IMR-90 (cell line): ENCODE measurements at regions not wholly inside any gene's neighbourhood (a gene's known extent, or its start where the extent isn't known, plus 50 kb on each side); places are given as distances from the start of the nearest gene placed in this dataset.

Experiments used
- CEBPB ChIP-seq: IDR thresholded peaks from 2 replicates; pipeline ENCODE4 v1.6.1; 2012; ENCODE audit warnings: low read depth, low read length, improper control_type of control experiment
- CTCF ChIP-seq: conservative IDR thresholded peaks from 2 replicates; pipeline ENCODE4 v1.5.1; 2012; ENCODE audit warnings: mild to moderate bottlenecking, low read depth, low read length, improper control_type of control experiment
- ELK1 ChIP-seq: fragments of 150-350 bp; IDR thresholded peaks from 2 replicates; pipeline ENCODE4 v1.6.1; 2016; ENCODE audit warnings: low read depth, mild to moderate bottlenecking, low read length, moderate library complexity, borderline replicate concordance
- FOS ChIP-seq: fragments of 150-350 bp; IDR thresholded peaks from 2 replicates; pipeline ENCODE4 v1.6.1; 2016; ENCODE audit warnings: low read depth, low read length
- MAFK ChIP-seq: IDR thresholded peaks from 2 replicates; pipeline ENCODE4 v1.6.1; 2012; ENCODE audit warnings: low read depth, low read length, improper control_type of control experiment
- MAZ ChIP-seq: IDR thresholded peaks from 2 replicates; pipeline ENCODE4 v1.6.1; 2012; ENCODE audit warnings: low read depth, mild to moderate bottlenecking, low read length, improper control_type of control experiment, moderate library complexity, borderline replicate concordance
- POLR2A ChIP-seq: IDR thresholded peaks from 2 replicates; pipeline ENCODE4 v1.6.1; 2012; ENCODE audit warnings: mild to moderate bottlenecking, low read depth, low read length
- RAD21 ChIP-seq: IDR thresholded peaks from 2 replicates; pipeline ENCODE4 v1.6.1; 2012; ENCODE audit warnings: low read length, improper control_type of control experiment
- RFX5 ChIP-seq: IDR thresholded peaks from 2 replicates; pipeline ENCODE4 v1.8.0; 2012; ENCODE audit warnings: low read depth, mild to moderate bottlenecking, low read length, moderate library complexity
- SMC3 ChIP-seq: fragments of 150-350 bp; IDR thresholded peaks from 2 replicates; pipeline ENCODE4 v1.6.1; 2016; ENCODE audit warnings: low read depth, mild to moderate bottlenecking, antibody characterized with exemption, low read length, moderate library complexity

- TF ChIP-seq CTCF (no peak), ELK1 (no peak), POLR2A (no peak), RAD21 (no peak), MAZ (no peak), FOS (no peak), RFX5 (no peak), CEBPB (no peak), SMC3 (no peak), MAFK (no peak)
Measured at GRCh38 chr4:14254926-14255325, 627.4 kb upstream of the BOD1L1 start.
